Panc1 (cell line): ENCODE measurements at regions not wholly inside any gene's neighbourhood (a gene's known extent, or its start where the extent isn't known, plus 50 kb on each side); places are given as distances from the start of the nearest gene placed in this dataset.

Experiments used
- ATAC-seq: fragments of 200-7000 bp; cut with Tn5 transposase; 2 replicates; pipeline ENCODE4 v1.9.1; 2020; ENCODE audit warnings: mild to moderate bottlenecking, moderate library complexity
- BruUV-seq: library from RNA; stranded (reverse); fragments of 400-500 nt; replicated peaks from 2 replicates; lab custom pipeline; 2021; lab: Mats Ljungman, UMichigan
- CTCF ChIA-PET: fragments of 300-600 bp; sonication (Branson Sonifier 250); formaldehyde crosslinking; loops from one replicate; lab custom pipeline; 2022; ENCODE audit warnings: antibody characterized with exemption; lab: Charles Lee
- POLR2A ChIA-PET: fragments of 300-600 bp; sonication (Branson Sonifier 250); formaldehyde crosslinking; loops from one replicate; lab custom pipeline; 2022; ENCODE audit warnings: antibody characterized with exemption; lab: Charles Lee
- DNase-seq: peaks from one replicate; pipeline ENCODE4 v3.0.0-alpha.2; 2010; ENCODE audit warnings: low read depth, low spot score
- H3K27ac ChIP-seq: 2 replicates; pipeline ENCODE4 v1.5.1; 2011; ENCODE audit warnings: mild to moderate bottlenecking, low read length, inconsistent platforms
- H3K27me3 ChIP-seq: fragments of 200-500 bp; sonication (Bioruptor generic); 2 replicates; pipeline ENCODE4 v1.6.0; 2014; ENCODE audit warnings: low read length, inconsistent platforms; ENCODE audit not compliant: control insufficient read depth, insufficient read depth
- H3K36me3 ChIP-seq: fragments of 200-500 bp; sonication (Bioruptor generic); 2 replicates; pipeline ENCODE4 v1.5.1; 2014; ENCODE audit warnings: inconsistent platforms, mild to moderate bottlenecking, low read length, moderate library complexity; ENCODE audit not compliant: control insufficient read depth, insufficient read depth
- H3K4me1 ChIP-seq: 2 replicates; pipeline ENCODE4 v1.5.1; 2011; ENCODE audit warnings: inconsistent platforms, mild to moderate bottlenecking, low read length, moderate library complexity; ENCODE audit not compliant: control insufficient read depth, insufficient read depth
- H3K4me3 ChIP-seq, 2 experiments: 2 replicates each; pipeline ENCODE4 v1.5.1; 2011 to 2012; ENCODE audit warnings: low read depth in 2 of 2, low read length in 2 of 2, mild to moderate bottlenecking in 2 of 2, inconsistent platforms in 1 of 2, moderate library complexity in 1 of 2
- H3K9me3 ChIP-seq: fragments of 200-500 bp; sonication (Bioruptor generic); 2 replicates; pipeline ENCODE4 v1.5.1; 2014; ENCODE audit warnings: low read depth, mild to moderate bottlenecking, inconsistent platforms, low read length, moderate library complexity; ENCODE audit not compliant: control insufficient read depth, insufficient read depth
- CTCF ChIP-seq: fragments of 450-650 bp; IDR thresholded peaks from 2 replicates; pipeline ENCODE4 v1.5.1; 2017; ENCODE audit warnings: mild to moderate bottlenecking
- POLR2AphosphoS5 ChIP-seq: IDR thresholded peaks from 2 replicates; pipeline ENCODE4 v1.6.1; 2012; ENCODE audit warnings: mild to moderate bottlenecking, low read depth, low read length, moderate library complexity
- SIN3A ChIP-seq: IDR thresholded peaks from 2 replicates; pipeline ENCODE4 v1.6.1; 2012; ENCODE audit warnings: low read depth, mild to moderate bottlenecking, low read length, moderate library complexity, borderline replicate concordance; ENCODE audit not compliant: insufficient read depth
- TCF7L2 ChIP-seq: IDR thresholded peaks from 2 replicates; pipeline ENCODE4 v1.6.1; 2011; ENCODE audit warnings: mild to moderate bottlenecking, low read depth, low read length, inconsistent platforms
- in situ Hi-C: cut with HindIII; loops from 2 replicates; pipeline ENCODE4 v1.10.0; 2016; ENCODE audit warnings: low sequenced_read_pairs, low pct_unique_long_range_greater_than_20kb
- intact Hi-C: fragments of 100-400 bp; cut with micrococcal nuclease; formaldehyde crosslinking; loops from one replicate; pipeline ENCODE4 v1.10.0; 2022; ENCODE audit not compliant: unreplicated experiment
- TF ChIP-seq, protein P1 (sequence below), 2 experiments: IDR thresholded peaks; 2 replicates each; pipeline ENCODE4 v1.6.1; 2011 to 2012; ENCODE audit warnings: low read depth in 2 of 2, control low read depth in 1 of 2, low read length in 1 of 2, mild to moderate bottlenecking in 1 of 2, moderate library complexity in 1 of 2; ENCODE audit not compliant: insufficient read depth in 1 of 2

DNA sequence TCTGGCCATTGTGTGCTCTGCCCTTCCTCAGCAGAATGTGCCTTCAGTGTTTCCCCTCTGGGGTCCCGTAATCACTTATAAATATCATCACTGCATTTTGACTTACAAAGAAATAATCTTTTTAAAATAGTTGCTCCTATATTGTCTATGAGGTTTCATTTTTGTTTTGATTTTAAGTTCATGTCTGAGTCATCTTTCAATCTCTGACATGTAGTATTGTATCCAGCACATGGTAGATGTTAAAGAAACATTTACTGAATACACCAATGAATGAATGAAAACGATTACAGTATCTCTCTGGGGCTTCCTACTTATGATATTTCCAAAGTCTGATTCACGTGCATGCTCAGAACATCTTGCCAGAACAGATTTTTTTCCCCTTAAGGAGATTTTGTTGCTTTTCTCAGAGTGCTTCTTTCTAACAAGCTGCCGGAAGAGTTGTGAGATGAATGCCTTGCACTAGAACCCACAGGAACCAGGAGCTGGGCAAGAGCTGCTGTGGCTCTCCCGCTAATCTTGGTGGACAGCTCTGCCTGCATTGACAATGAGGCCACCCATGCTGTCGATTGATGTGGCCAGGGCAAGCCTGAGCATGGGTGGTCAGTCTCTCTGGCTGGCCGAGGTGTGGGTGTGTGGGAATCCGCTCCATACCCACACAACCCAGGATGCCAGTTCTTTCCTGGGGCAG is 199.4 kb downstream of the CYRIA start:
- Histone ChIP-seq H3K9me3 (no peaks in the 10 kb centered on the region), H3K36me3 (no peaks in the 10 kb centered on the region), H3K27ac (no peak overlapping the region), H3K4me1 (no peaks in the 10 kb centered on the region), H3K27me3 (no peaks in the 10 kb centered on the region), H3K4me3 (no peak overlapping the region)
- ATAC-seq (no peak), DNase-seq (no peak)
- POLR2A ChIA-PET = no interaction called here
- intact Hi-C loops (no loop called here), in situ Hi-C loops (no loop called here)
- TF ChIP-seq CTCF = no peak
- TF ChIP-seq TCF7L2 = no peak
- TF ChIP-seq SIN3A = no peak
- TF ChIP-seq POLR2AphosphoS5 = no peak
- TF ChIP-seq, protein P1, sequence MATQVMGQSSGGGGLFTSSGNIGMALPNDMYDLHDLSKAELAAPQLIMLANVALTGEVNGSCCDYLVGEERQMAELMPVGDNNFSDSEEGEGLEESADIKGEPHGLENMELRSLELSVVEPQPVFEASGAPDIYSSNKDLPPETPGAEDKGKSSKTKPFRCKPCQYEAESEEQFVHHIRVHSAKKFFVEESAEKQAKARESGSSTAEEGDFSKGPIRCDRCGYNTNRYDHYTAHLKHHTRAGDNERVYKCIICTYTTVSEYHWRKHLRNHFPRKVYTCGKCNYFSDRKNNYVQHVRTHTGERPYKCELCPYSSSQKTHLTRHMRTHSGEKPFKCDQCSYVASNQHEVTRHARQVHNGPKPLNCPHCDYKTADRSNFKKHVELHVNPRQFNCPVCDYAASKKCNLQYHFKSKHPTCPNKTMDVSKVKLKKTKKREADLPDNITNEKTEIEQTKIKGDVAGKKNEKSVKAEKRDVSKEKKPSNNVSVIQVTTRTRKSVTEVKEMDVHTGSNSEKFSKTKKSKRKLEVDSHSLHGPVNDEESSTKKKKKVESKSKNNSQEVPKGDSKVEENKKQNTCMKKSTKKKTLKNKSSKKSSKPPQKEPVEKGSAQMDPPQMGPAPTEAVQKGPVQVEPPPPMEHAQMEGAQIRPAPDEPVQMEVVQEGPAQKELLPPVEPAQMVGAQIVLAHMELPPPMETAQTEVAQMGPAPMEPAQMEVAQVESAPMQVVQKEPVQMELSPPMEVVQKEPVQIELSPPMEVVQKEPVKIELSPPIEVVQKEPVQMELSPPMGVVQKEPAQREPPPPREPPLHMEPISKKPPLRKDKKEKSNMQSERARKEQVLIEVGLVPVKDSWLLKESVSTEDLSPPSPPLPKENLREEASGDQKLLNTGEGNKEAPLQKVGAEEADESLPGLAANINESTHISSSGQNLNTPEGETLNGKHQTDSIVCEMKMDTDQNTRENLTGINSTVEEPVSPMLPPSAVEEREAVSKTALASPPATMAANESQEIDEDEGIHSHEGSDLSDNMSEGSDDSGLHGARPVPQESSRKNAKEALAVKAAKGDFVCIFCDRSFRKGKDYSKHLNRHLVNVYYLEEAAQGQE (IDR thresholded peaks at IDR 0.05; ENCODE audit: insufficient read depth in 1 of 2, low read depth in 2 of 2, low read length in 1 of 2) = no peak
- CTCF ChIA-PET = no interaction called here
- no TSS peak for BruUV-seq

- CTCF ChIA-PET = no interaction called here
- H3K4me1 ChIP-seq = no peaks in the 10 kb centered on the region
- DNase-seq (no peak), ATAC-seq (no peak)
- in situ Hi-C loops (no loop called here), intact Hi-C loops (no loop called here)
- no peaks in the 10 kb centered on the region for H3K27me3 ChIP-seq
- no peaks in the 10 kb centered on the region for H3K36me3 ChIP-seq
- no peak overlapping the region for H3K4me3 ChIP-seq
- TF ChIP-seq SIN3A (no peak), TCF7L2 (no peak), POLR2AphosphoS5 (no peak), CTCF (no peak)
- TF ChIP-seq, protein P1 (IDR thresholded peaks at IDR 0.05; ENCODE audit: insufficient read depth in 1 of 2, low read depth in 2 of 2, low read length in 1 of 2) = no peak
- H3K9me3 ChIP-seq = no peaks in the 10 kb centered on the region
- POLR2A ChIA-PET = no interaction called here
- no peak overlapping the region for H3K27ac ChIP-seq
- BruUV-seq = no TSS peak
These were observed 201.0 kb downstream of the CYRIA start for GRCh38 chr2:16464641-16465040.
